SK-N-SH (cell line): ENCODE measurements at regions not wholly inside any gene's neighbourhood (a gene's known extent, or its start where the extent isn't known, plus 50 kb on each side); places are given as distances from the start of the nearest gene placed in this dataset.

ENCODE experiments used
- CTCF ChIA-PET: fragments of 300-600, 350-600 bp; formaldehyde crosslinking; extraction: SDS; loops from one replicate; lab custom pipeline; 2021; lab: Yijun Ruan, JAX
- POLR2A ChIA-PET: fragments of 350-600 bp; sonication (Branson Sonifier 250); formaldehyde crosslinking; extraction: SDS; loops from one replicate; lab custom pipeline; 2020; ENCODE audit warnings: antibody characterized with exemption, inconsistent platforms; lab: Yijun Ruan, JAX
- DNase-seq: peaks from one replicate; pipeline ENCODE4 v3.0.0; 2012
- H2AFZ ChIP-seq: fragments of 200-600 bp; sonication (generic); 2 replicates; pipeline ENCODE4 v1.8.1; 2016; ENCODE audit warnings: antibody characterized with exemption, mild to moderate bottlenecking, low read depth
- H3F3A ChIP-seq: fragments of 200-600 bp; sonication (generic); replicated peaks from 2 replicates; pipeline ENCODE3; 2016; ENCODE audit warnings: antibody characterized with exemption, mild to moderate bottlenecking; ENCODE audit not compliant: insufficient read depth
- H3K27ac ChIP-seq, 2 experiments: fragments of 200-500 bp in 1 of 2; fragments of 200-600 bp in 1 of 2; sonication (Bioruptor generic) in 1 of 2; sonication (generic), shearing (Covaris generic) in 1 of 2; 2 replicates each; pipeline versions ENCODE4 v1.5.1 to v1.6.1; 2014 to 2016; ENCODE audit warnings: low read depth in 2 of 2, inconsistent platforms in 1 of 2, low read length in 1 of 2, mild to moderate bottlenecking in 1 of 2, mixed read lengths in 1 of 2
- H3K27me3 ChIP-seq: fragments of 200-600 bp; sonication (generic), shearing (Covaris generic); 2 replicates; pipeline ENCODE4 v1.6.1; 2016; ENCODE audit warnings: mixed run types; ENCODE audit not compliant: insufficient read depth
- H3K36me3 ChIP-seq, 2 experiments: fragments of 200-500 bp in 1 of 2; fragments of 200-600 bp in 1 of 2; sonication (Bioruptor generic) in 1 of 2; sonication (generic) in 1 of 2; replicated peaks in 1 of 2; 2 replicates each; pipeline versions ENCODE3 to v1.5.1; 2014 to 2016; ENCODE audit warnings: low read length in 1 of 2, mild to moderate bottlenecking in 1 of 2; ENCODE audit not compliant: insufficient read depth in 2 of 2, control insufficient read depth in 1 of 2
- H3K4me1 ChIP-seq, 2 experiments: fragments of 200-500 bp in 1 of 2; fragments of 200-600 bp in 1 of 2; sonication (Bioruptor generic) in 1 of 2; sonication (generic), shearing (Covaris generic) in 1 of 2; 2 replicates each; pipeline versions ENCODE4 v1.5.1 to v1.6.1; 2014 to 2016; ENCODE audit warnings: low read depth in 1 of 2, low read length in 1 of 2, mixed run types in 1 of 2; ENCODE audit not compliant: insufficient read depth in 2 of 2, control insufficient read depth in 1 of 2
- H3K4me2 ChIP-seq: fragments of 200-600 bp; sonication (generic), shearing (Covaris generic); 2 replicates; pipeline ENCODE4 v1.6.1; 2017; ENCODE audit warnings: mixed run types
- H3K4me3 ChIP-seq, 2 experiments: fragments of 200-500 bp in 1 of 2; fragments of 200-600 bp in 1 of 2; sonication (Bioruptor generic) in 1 of 2; sonication (generic), shearing (Covaris generic) in 1 of 2; 2 replicates each; pipeline versions ENCODE4 v1.5.1 to v1.8.1; 2014 to 2016; ENCODE audit warnings: low read depth in 2 of 2, inconsistent platforms in 1 of 2, low read length in 1 of 2, mild to moderate bottlenecking in 1 of 2, mixed read lengths in 1 of 2, moderate library complexity in 1 of 2
- H3K79me2 ChIP-seq: fragments of 200-600 bp; sonication (generic); 2 replicates; pipeline ENCODE4 v1.8.1; 2017; ENCODE audit warnings: mild to moderate bottlenecking; ENCODE audit not compliant: insufficient read depth
- H3K9ac ChIP-seq: fragments of 200-600 bp; sonication (generic); 2 replicates; pipeline ENCODE4 v1.6.1; 2017; ENCODE audit warnings: mixed run types
- H3K9me2 ChIP-seq: fragments of 200-600 bp; sonication (generic); 2 replicates; pipeline ENCODE4 v1.6.1; 2017; ENCODE audit warnings: mixed run types
- H3K9me3 ChIP-seq: fragments of 200-600 bp; sonication (generic); 2 replicates; pipeline ENCODE4 v1.6.1; 2017; ENCODE audit warnings: mixed run types, mild to moderate bottlenecking, moderate library complexity
- H4K20me1 ChIP-seq: fragments of 200-600 bp; sonication (generic); 2 replicates; pipeline ENCODE4 v1.6.1; 2017; ENCODE audit warnings: mild to moderate bottlenecking, mixed run types; ENCODE audit not compliant: insufficient read depth
- CHD2 ChIP-seq: fragments of 150-350 bp; IDR thresholded peaks from 2 replicates; pipeline ENCODE4 v1.6.1; 2018; ENCODE audit warnings: low read length; ENCODE audit not compliant: partially characterized antibody
- EZH2phosphoT487 ChIP-seq: fragments of 200-600 bp; sonication (generic); IDR thresholded peaks from 2 replicates; pipeline ENCODE4 v1.6.1; 2017; ENCODE audit warnings: low read depth, mixed run types, mild to moderate bottlenecking, antibody characterized with exemption, moderate library complexity, borderline replicate concordance
- FOSL2 ChIP-seq: IDR thresholded peaks from 2 replicates; pipeline ENCODE4 v1.4.0; 2012; ENCODE audit warnings: low read depth, mild to moderate bottlenecking, moderate library complexity, borderline replicate concordance
- GABPA ChIP-seq: IDR thresholded peaks from 2 replicates; pipeline ENCODE4 v1.4.0; 2012; ENCODE audit warnings: low read depth, mild to moderate bottlenecking
- GATA2 ChIP-seq: sonication (generic); formaldehyde crosslinking; IDR thresholded peaks from 2 replicates; pipeline ENCODE4 v1.5.0; 2020; ENCODE audit warnings: mild to moderate bottlenecking, missing genetic modification reagents
- IRF3 ChIP-seq: fragments of 150-350 bp; IDR thresholded peaks from 2 replicates; pipeline ENCODE4 v1.6.1; 2016; ENCODE audit warnings: mild to moderate bottlenecking, low read depth, low read length
- MAX ChIP-seq: IDR thresholded peaks from 2 replicates; pipeline ENCODE4 v1.4.0; 2012; ENCODE audit warnings: low read depth
- MXI1 ChIP-seq: IDR thresholded peaks from 2 replicates; pipeline ENCODE4 v1.6.1; 2012; ENCODE audit warnings: mild to moderate bottlenecking, low read depth, low read length, improper control_type of control experiment
- NRF1 ChIP-seq: IDR thresholded peaks from 2 replicates; pipeline ENCODE4 v1.6.1; 2012; ENCODE audit warnings: low read depth, mild to moderate bottlenecking, low read length
- POLR2AphosphoS5 ChIP-seq: IDR thresholded peaks from 2 replicates; pipeline ENCODE4 v1.6.1; 2012; ENCODE audit warnings: low read depth, low read length
- RAD21 ChIP-seq: IDR thresholded peaks from 2 replicates; pipeline ENCODE4 v1.6.1; 2012; ENCODE audit warnings: mild to moderate bottlenecking, low read length
- RXRA ChIP-seq: IDR thresholded peaks from 2 replicates; pipeline ENCODE4 v1.4.0; 2012; ENCODE audit warnings: low read depth, mild to moderate bottlenecking, borderline replicate concordance
- SIN3A ChIP-seq: IDR thresholded peaks from 2 replicates; pipeline ENCODE4 v1.6.1; 2012; ENCODE audit warnings: low read depth, mild to moderate bottlenecking, low read length, moderate library complexity, borderline replicate concordance
- SMC3 ChIP-seq: IDR thresholded peaks from 2 replicates; pipeline ENCODE4 v1.6.1; 2012; ENCODE audit warnings: low read depth, low read length, improper control_type of control experiment
- TAF1 ChIP-seq: IDR thresholded peaks from 2 replicates; pipeline ENCODE4 v1.6.1; 2012; ENCODE audit warnings: low read depth, mild to moderate bottlenecking, low read length, moderate library complexity, borderline replicate concordance
- TCF12 ChIP-seq: IDR thresholded peaks from 2 replicates; pipeline ENCODE4 v1.4.0; 2012
- TEAD4 ChIP-seq: IDR thresholded peaks from 2 replicates; pipeline ENCODE4 v1.4.0; 2012; ENCODE audit warnings: mild to moderate bottlenecking, borderline replicate concordance; ENCODE audit not compliant: insufficient read depth
- USF1 ChIP-seq: IDR thresholded peaks from 2 replicates; pipeline ENCODE4 v1.4.0; 2012; ENCODE audit warnings: low read depth, borderline replicate concordance
- USF2 ChIP-seq: fragments of 150-350 bp; IDR thresholded peaks from 2 replicates; pipeline ENCODE4 v1.6.1; 2017; ENCODE audit warnings: antibody characterized with exemption, low read length, low read depth, borderline replicate concordance
- YY1 ChIP-seq: IDR thresholded peaks from 2 replicates; pipeline ENCODE4 v1.4.0; 2012; ENCODE audit warnings: low read depth, mild to moderate bottlenecking
- WGBS: methylation state at CpG from one replicate; pipeline ENCODE4 v1.1.6; 2017; ENCODE audit warnings: low lambda C conversion rate; 5-methylcytosine and 5-hydroxymethylcytosine counted together

- no peak for TF ChIP-seq USF1
- TF ChIP-seq MXI1, result no peak
- no peak for TF ChIP-seq EZH2phosphoT487
- no peak for TF ChIP-seq NRF1
Measured at GRCh38 chr7:106806556-106806955, 58.5 kb upstream of the PIK3CG start (continued).

- Histone ChIP-seq H3K79me2 (no peaks in the 10 kb centered on the region), H3K36me3 (no peaks in the 10 kb centered on the region), H3K4me1 (no peaks in the 10 kb centered on the region), H3F3A (no peaks in the 10 kb centered on the region), H4K20me1 (no peaks in the 10 kb centered on the region), H2AFZ (no peak overlapping the region), H3K4me3 (no peak overlapping the region), H3K27ac (no peak overlapping the region), H3K27me3 (no peaks in the 10 kb centered on the region), H3K9ac (no peak overlapping the region), H3K9me2 (no peaks in the 10 kb centered on the region), H3K9me3 (no peaks in the 10 kb centered on the region), H3K4me2 (no peak overlapping the region)
- 75% methylated on average over 4 of the region's 4 CpGs for WGBS
- no peak for DNase-seq
- CTCF ChIA-PET, result interaction anchor here (1.5 kb wide), 1 partner anchor 15 kb away, joined by 9 read pairs; no protein-coding TSS in a partner anchor
- POLR2A ChIA-PET, result no interaction called here
- TF ChIP-seq RXRA (no peak), SMC3 (no peak), POLR2AphosphoS5 (no peak), EZH2phosphoT487 (no peak), TCF12 (no peak), USF2 (no peak), TAF1 (no peak), FOSL2 (no peak), SIN3A (no peak), CHD2 (no peak), GATA2 (CRISPR knock-in tag) (no peak), YY1 (no peak), RAD21 (no peak), TEAD4 (no peak), MAX (no peak), IRF3 (no peak), GABPA (no peak)
Measured at GRCh38 chr7:106807474-106807873, 57.6 kb upstream of the PIK3CG start.
